Duodenal mucosa (tissue), 2 donors: ENCODE measurements at regions not wholly inside any gene's neighbourhood (a gene's known extent, or its start where the extent isn't known, plus 50 kb on each side); places are given as distances from the start of the nearest gene placed in this dataset.
"Not testable (repeated sequence)": the region's sequence is repeated elsewhere in the genome, so short reads cannot be mapped to it uniquely, and the experiment has no call there.

Experiments used
- H3K27ac ChIP-seq: one replicate; pipeline ENCODE4 v1.7.0; 2013; ENCODE audit warnings: low read depth, low read length
- H3K27me3 ChIP-seq, 2 donors: one replicate each; pipeline ENCODE4 v1.7.0; 2013; ENCODE audit warnings: low read length in 2 of 2, control low read depth in 1 of 2; ENCODE audit not compliant: insufficient read depth in 2 of 2, control insufficient read depth in 1 of 2
- H3K36me3 ChIP-seq, 2 donors: one replicate each; pipeline ENCODE4 v1.7.0; 2013; ENCODE audit warnings: low read length in 2 of 2, control low read depth in 1 of 2; ENCODE audit not compliant: insufficient read depth in 2 of 2, control insufficient read depth in 1 of 2
- H3K4me1 ChIP-seq, 2 donors: one replicate each; pipeline ENCODE4 v1.7.0; 2013; ENCODE audit warnings: low read length in 2 of 2, control low read depth in 1 of 2; ENCODE audit not compliant: insufficient read depth in 2 of 2, control insufficient read depth in 1 of 2
- H3K4me3 ChIP-seq, 2 donors: one replicate each; pipeline ENCODE4 v1.7.0; 2013; ENCODE audit warnings: low read length in 2 of 2, low read depth in 1 of 2
- H3K9ac ChIP-seq, 2 donors: one replicate each; pipeline ENCODE4 v1.7.0; 2013; ENCODE audit warnings: low read length in 2 of 2, low read depth in 1 of 2
- H3K9me3 ChIP-seq, 2 donors: one replicate each; pipeline ENCODE4 v1.7.0; 2013; ENCODE audit warnings: low read length in 2 of 2, control low read depth in 1 of 2; ENCODE audit not compliant: control insufficient read depth in 1 of 2

DNA sequence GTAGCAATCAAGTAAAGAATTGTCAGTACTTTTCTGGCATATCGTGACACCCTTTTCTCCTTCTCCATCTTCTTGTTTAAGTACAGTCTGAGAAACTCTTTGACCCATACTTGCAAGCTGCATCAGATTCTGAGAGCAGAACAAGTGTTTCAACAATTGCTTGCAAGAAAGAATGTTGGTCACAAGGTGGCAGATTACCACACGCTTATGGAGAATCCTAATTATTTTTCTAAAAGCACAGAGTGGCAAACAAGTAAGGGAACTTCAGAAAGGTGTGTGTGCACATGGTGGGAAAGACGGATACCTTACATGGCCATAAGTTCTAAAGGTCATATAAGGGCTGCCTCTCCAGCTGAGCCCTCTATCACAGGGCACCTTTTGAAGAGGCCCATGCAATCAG lies 136.4 kb upstream of the FGF13 start:
- no peaks in the 10 kb centered on the region for H3K4me1 ChIP-seq
- no peak overlapping the region for H3K27ac ChIP-seq
- H3K36me3 ChIP-seq: no peaks in the 10 kb centered on the region
- no peaks in the 10 kb centered on the region for H3K27me3 ChIP-seq
- no peaks in the 10 kb centered on the region for H3K9me3 ChIP-seq
- no peak overlapping the region for H3K9ac ChIP-seq
- no peak overlapping the region for H3K4me3 ChIP-seq

DNA sequence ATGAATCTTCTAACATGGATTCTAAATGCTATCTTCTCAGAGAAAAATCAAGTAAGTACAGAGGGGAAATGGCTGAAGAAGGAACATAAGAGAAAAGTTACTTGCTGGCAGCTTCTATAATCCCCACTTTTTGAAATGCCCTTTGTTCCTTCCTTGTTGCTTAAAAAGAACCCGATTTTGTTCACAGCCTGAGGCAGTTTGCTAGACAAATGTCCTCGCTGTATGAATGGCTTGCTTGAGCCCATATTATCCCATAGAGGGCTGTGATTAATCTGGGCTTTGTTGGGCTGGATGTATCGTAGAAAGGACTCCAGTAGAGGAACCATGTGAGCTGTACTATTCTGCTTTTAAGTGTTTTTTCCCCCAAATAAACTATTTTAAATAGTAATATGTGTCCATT lies 134.3 kb upstream of the FGF13 start:
- Histone ChIP-seq H3K9ac (no peak overlapping the region), H3K4me3 (no peak overlapping the region), H3K9me3 (no peaks in the 10 kb centered on the region), H3K4me1 (no peaks in the 10 kb centered on the region), H3K27me3 (no peaks in the 10 kb centered on the region), H3K27ac (no peak overlapping the region), H3K36me3 (no peaks in the 10 kb centered on the region)

DNA sequence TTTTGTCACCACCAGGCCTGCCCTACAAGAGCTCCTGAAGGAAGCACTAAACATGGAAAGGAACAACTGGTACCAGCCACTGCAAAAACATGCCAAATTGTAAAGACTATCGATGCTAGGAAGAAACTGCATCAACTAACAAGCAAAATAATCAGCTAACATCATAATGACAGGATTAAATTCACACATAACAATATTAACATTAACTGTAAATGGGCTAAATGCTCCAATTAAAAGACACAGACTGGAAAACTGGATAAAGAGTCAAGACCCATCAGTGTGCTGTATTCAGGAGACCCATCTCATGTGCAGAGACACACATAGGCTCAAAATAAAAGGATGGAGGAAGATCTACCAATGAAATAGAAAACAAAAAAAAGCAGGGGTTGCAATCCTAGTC lies 95.9 kb upstream of the FGF13 start:
- H3K9me3 ChIP-seq, H3K4me3 ChIP-seq, H3K27me3 ChIP-seq, H3K27ac ChIP-seq, H3K9ac ChIP-seq, H3K4me1 ChIP-seq, H3K36me3 ChIP-seq: not testable (repeated sequence)

DNA sequence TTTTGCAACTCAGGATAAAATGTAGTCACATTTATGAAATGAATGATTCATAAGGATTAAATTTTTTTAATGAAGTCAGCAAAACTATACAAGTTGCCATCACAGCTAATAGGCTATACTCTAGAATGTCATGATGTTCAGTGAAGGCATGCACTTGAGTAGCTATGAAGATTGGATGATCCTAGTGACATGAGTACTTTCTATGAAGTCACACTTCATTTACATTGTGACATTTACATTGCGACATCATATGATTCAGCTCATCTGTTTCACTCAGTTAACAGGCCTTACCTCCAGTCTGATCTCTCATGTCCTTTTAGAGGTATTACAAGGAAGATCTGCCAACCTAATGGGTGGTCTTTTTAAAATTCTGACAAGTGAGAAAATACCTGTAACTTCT lies 82.7 kb upstream of the FGF13 start:
- H3K4me1 ChIP-seq: no peaks in the 10 kb centered on the region
- no peaks in the 10 kb centered on the region for H3K36me3 ChIP-seq
- H3K27ac ChIP-seq: no peak overlapping the region
- H3K9ac ChIP-seq: no peak overlapping the region
- no peaks in the 10 kb centered on the region for H3K9me3 ChIP-seq
- H3K27me3 ChIP-seq: no peaks in the 10 kb centered on the region
- H3K4me3 ChIP-seq: no peak overlapping the region

DNA sequence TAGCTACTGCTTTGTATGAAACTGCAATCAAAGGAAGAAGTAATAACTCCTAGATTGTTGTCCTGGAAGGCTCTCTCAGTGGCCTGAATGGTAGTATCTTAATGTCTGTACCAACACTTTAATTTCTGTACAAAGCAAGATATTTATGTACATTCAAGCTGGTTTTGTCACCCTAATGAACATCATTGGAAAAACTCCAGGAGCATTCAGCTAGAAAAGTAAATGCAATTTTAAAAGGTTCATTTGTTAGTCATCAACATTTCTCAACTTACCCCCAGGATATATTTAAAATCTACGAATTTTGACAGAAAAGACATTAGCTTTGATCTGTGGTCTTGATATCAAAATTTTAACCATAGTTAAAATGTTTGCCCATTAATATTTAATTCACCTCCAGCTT lies 80.0 kb upstream of the FGF13 start:
- Histone ChIP-seq H3K27ac (no peak overlapping the region), H3K36me3 (no peaks in the 10 kb centered on the region), H3K4me3 (no peak overlapping the region)

DNA sequence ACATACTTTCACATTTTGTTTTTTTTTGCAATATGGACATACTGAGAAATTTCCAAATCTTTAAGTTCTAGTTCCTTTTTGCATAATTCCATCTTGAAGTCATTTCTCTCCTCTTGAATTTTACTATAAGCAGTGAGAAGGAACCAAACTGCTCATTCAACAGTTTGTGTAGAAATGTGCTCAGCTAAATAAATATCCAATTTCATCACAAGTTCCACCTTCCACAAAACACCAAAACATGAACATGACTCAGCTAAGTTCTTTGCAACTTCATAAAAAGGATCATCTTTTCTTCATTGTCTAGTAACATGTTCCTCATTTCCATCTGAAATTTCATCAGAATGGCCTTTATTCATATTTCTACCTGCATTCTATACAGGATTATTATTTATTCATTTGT lies 77.3 kb upstream of the FGF13 start:
- Histone ChIP-seq H3K27ac (no peak overlapping the region), H3K9ac (no peak overlapping the region), H3K27me3 (no peaks in the 10 kb centered on the region)

More for the DNA sequence above, 80.0 kb upstream of the FGF13 start:
- Histone ChIP-seq H3K4me1 (no peaks in the 10 kb centered on the region), H3K9me3 (no peaks in the 10 kb centered on the region), H3K9ac (no peak overlapping the region), H3K27me3 (no peaks in the 10 kb centered on the region)

DNA sequence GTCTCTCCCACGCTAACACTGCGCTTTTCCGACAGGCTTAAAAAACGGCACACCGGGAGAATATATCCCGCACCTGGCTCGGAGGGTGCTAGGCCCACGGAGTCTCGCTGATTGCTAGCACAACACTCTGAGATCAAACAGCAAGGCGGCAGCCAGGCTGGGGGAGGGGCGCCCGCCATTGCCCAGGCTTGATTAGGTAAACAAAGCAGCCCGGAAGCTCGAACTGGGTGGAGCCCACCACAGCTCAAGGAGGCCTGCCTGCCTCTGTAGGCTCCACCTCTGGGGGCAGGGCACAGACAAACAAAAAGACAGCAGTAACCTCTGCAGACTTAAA lies 67.0 kb upstream of the FGF13 start:
- H3K4me3 ChIP-seq: not testable (repeated sequence)

More for the DNA sequence above, 77.3 kb upstream of the FGF13 start:
- no peaks in the 10 kb centered on the region for H3K4me1 ChIP-seq
- no peaks in the 10 kb centered on the region for H3K9me3 ChIP-seq
- no peak overlapping the region for H3K4me3 ChIP-seq
- H3K36me3 ChIP-seq: no peaks in the 10 kb centered on the region

DNA sequence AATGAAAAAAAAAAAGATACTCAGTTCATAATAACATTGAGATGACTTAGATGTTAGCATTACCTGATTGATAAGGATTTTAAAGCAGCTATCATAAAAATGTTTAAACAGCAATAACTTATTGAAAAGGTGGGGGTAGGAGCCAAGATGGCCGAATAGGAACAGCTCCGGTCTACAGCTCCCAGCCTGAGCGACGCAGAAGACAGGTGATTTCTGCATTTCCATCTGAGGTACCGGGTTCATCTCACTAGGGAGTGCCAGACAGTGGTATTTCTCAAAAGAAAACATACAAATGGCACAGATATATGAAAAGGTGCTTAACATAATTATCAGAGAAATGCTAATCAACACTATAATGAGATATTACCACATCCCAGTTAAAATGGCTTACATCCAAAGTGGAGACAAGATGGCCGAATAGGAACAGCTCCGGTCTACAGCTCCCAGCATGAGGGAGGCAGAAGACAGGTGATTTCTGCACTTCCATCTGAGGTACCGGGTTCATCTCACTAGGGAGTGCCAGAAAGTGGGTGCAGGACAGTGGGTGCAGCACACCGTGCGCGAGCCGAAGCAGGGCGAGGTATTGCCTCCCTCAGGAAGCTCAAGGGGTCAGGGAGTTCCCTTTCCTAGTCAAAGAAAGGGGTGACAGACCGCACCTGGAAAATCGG lies 66.5 kb upstream of the FGF13 start:
- H3K36me3 ChIP-seq, H3K9ac ChIP-seq, H3K4me1 ChIP-seq, H3K4me3 ChIP-seq, H3K27me3 ChIP-seq, H3K9me3 ChIP-seq, H3K27ac ChIP-seq: not testable (repeated sequence)

More for the DNA sequence above, 67.0 kb upstream of the FGF13 start:
- H3K9ac ChIP-seq, H3K36me3 ChIP-seq, H3K27me3 ChIP-seq, H3K4me1 ChIP-seq, H3K9me3 ChIP-seq, H3K27ac ChIP-seq: not testable (repeated sequence)

DNA sequence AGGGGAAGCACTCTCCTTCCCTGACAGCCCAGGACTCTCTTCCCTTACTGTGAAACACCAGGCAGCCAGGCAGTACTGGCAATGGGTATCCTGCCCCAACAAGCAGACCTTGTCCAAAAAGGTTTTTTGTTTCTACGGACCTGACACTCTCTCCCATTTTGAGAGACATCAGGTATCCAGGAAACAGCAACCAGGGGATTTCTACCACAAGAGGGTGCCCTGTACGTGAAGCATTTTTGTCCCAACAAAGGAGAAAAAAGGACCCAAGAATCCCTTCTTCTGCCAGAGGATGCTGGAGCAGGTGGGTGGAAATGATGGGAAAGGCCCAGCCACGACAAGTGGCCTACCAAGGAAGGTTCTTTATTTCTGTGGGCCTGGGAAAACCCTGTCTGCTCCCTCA lies 65.7 kb upstream of the FGF13 start:
- H3K4me1 ChIP-seq: no peaks in the 10 kb centered on the region
- no peaks in the 10 kb centered on the region for H3K9me3 ChIP-seq
- no peak overlapping the region for H3K9ac ChIP-seq
- H3K4me3 ChIP-seq: no peak overlapping the region
- H3K27me3 ChIP-seq: no peaks in the 10 kb centered on the region
- no peaks in the 10 kb centered on the region for H3K36me3 ChIP-seq
- no peak overlapping the region for H3K27ac ChIP-seq

DNA sequence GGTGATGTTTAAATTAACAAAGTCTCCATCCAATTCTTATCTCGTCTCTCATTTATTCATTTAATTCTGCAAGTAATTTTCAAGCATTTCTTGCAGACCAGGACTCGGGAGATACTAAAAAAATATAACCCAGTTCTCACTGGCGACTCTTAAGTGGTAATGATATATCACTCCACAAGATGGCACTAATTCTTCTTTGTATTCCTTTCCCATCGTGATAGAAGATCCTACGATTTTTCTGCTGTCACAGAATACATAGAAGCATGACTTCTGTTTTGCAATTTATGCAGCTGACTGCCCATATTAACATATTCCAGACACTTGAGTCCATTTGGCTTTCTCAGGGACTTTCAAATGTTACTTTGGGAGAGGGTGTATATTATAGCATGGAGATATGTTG lies 64.0 kb upstream of the FGF13 start:
- no peak overlapping the region for H3K9ac ChIP-seq
- H3K4me3 ChIP-seq: no peak overlapping the region
- no peaks in the 10 kb centered on the region for H3K36me3 ChIP-seq
- H3K4me1 ChIP-seq: no peaks in the 10 kb centered on the region
- H3K9me3 ChIP-seq: no peaks in the 10 kb centered on the region
- H3K27me3 ChIP-seq: no peaks in the 10 kb centered on the region
- no peak overlapping the region for H3K27ac ChIP-seq

DNA sequence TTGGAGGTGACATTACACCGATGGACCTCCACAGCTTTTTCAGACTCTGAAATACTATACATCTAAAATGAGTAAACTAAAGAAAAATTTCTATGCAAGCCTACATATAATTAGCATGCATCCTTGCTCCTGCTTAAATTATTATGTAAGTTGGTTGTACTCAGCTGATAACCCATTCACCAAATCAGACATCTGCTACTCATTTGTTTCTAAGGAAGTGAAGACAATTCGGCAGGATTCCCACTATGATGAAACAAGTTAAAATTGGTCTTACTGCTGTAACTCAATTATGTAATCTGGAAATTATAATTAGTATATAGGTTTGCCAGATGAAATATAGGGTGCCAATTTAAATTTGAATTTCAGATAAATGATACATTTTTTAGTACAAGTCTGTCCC lies 59.5 kb upstream of the FGF13 start:
- no peaks in the 10 kb centered on the region for H3K4me1 ChIP-seq
- no peak overlapping the region for H3K4me3 ChIP-seq
- no peak overlapping the region for H3K9ac ChIP-seq
- H3K36me3 ChIP-seq: no peaks in the 10 kb centered on the region
- no peak overlapping the region for H3K27ac ChIP-seq
- no peaks in the 10 kb centered on the region for H3K9me3 ChIP-seq
- H3K27me3 ChIP-seq: no peaks in the 10 kb centered on the region
